H9 (cell line): ENCODE measurements at regions not wholly inside any gene's neighbourhood (a gene's known extent, or its start where the extent isn't known, plus 50 kb on each side); places are given as distances from the start of the nearest gene placed in this dataset.

Experiments used
- DNase-seq: peaks from one replicate; pipeline ENCODE4 v3.0.0-alpha.2; 2017
- H2AFZ ChIP-seq: one replicate; pipeline ENCODE4 v1.6.1; 2013; ENCODE audit warnings: mild to moderate bottlenecking, low read length, control low read depth, moderate library complexity
- H2AK5ac ChIP-seq: 2 replicates; pipeline ENCODE4 v1.6.1; 2013; ENCODE audit warnings: low read length, control low read depth, mixed read lengths; ENCODE audit not compliant: insufficient read length
- H2BK120ac ChIP-seq: one replicate; pipeline ENCODE4 v1.6.1; 2013; ENCODE audit warnings: low read depth, mild to moderate bottlenecking, low read length, control low read depth, inconsistent platforms; ENCODE audit not compliant: poor library complexity, severe bottlenecking
- H2BK12ac ChIP-seq: 2 replicates; pipeline ENCODE4 v1.6.1; 2013; ENCODE audit warnings: low read length, control low read depth, mixed read lengths, low read depth; ENCODE audit not compliant: insufficient read length
- H2BK15ac ChIP-seq: 2 replicates; pipeline ENCODE4 v1.6.1; 2013; ENCODE audit warnings: low read depth, low read length, control low read depth
- H2BK20ac ChIP-seq: one replicate; pipeline ENCODE4 v1.6.1; 2013; ENCODE audit warnings: low read depth, mild to moderate bottlenecking, low read length, control low read depth, inconsistent platforms; ENCODE audit not compliant: poor library complexity, severe bottlenecking
- H2BK5ac ChIP-seq: 2 replicates; pipeline ENCODE4 v1.6.1; 2013; ENCODE audit warnings: low read length, control low read depth, mixed read lengths; ENCODE audit not compliant: insufficient read length
- H3K14ac ChIP-seq: 2 replicates; pipeline ENCODE4 v1.6.1; 2013; ENCODE audit warnings: low read length, control low read depth; ENCODE audit not compliant: insufficient read depth
- H3K18ac ChIP-seq: 2 replicates; pipeline ENCODE4 v1.6.1; 2013; ENCODE audit warnings: low read depth, mild to moderate bottlenecking, mixed read lengths, low read length, control low read depth; ENCODE audit not compliant: insufficient read length
- H3K23ac ChIP-seq: 2 replicates; pipeline ENCODE4 v1.6.1; 2013; ENCODE audit warnings: low read length, control low read depth, mixed read lengths, low read depth; ENCODE audit not compliant: insufficient read length
- H3K23me2 ChIP-seq: 2 replicates; pipeline ENCODE4 v1.6.1; 2013; ENCODE audit warnings: low read depth, mild to moderate bottlenecking, mixed read lengths, low read length, control low read depth; ENCODE audit not compliant: insufficient read length, poor library complexity, severe bottlenecking
- H3K27ac ChIP-seq: 2 replicates; pipeline ENCODE4 v1.5.1; 2013; ENCODE audit warnings: low read length, control low read depth, mixed read lengths, low read depth; ENCODE audit not compliant: insufficient read length
- H3K27me3 ChIP-seq: 2 replicates; pipeline ENCODE4 v1.6.1; 2013; ENCODE audit warnings: low read length, control low read depth, inconsistent platforms; ENCODE audit not compliant: insufficient read depth
- H3K4ac ChIP-seq: 2 replicates; pipeline ENCODE4 v1.6.1; 2013; ENCODE audit warnings: low read depth, mild to moderate bottlenecking, control low read depth, inconsistent platforms, low read length, moderate library complexity
- H3K4me1 ChIP-seq: 2 replicates; pipeline ENCODE4 v1.6.1; 2013; ENCODE audit warnings: low read length, control low read depth, inconsistent platforms; ENCODE audit not compliant: insufficient read depth
- H3K4me2 ChIP-seq: 2 replicates; pipeline ENCODE4 v1.6.1; 2013; ENCODE audit warnings: low read length, control low read depth, mixed read lengths; ENCODE audit not compliant: insufficient read length, insufficient read depth
- H3K56ac ChIP-seq: 2 replicates; pipeline ENCODE4 v1.6.1; 2013; ENCODE audit warnings: low read depth, mild to moderate bottlenecking, mixed read lengths, low read length, control low read depth; ENCODE audit not compliant: insufficient read length
- H3K79me1 ChIP-seq: 2 replicates; pipeline ENCODE4 v1.6.1; 2013; ENCODE audit warnings: low read depth, mild to moderate bottlenecking, moderate library complexity, low read length, control low read depth, inconsistent platforms; ENCODE audit not compliant: insufficient read depth, poor library complexity, severe bottlenecking
- H3K79me2 ChIP-seq: 2 replicates; pipeline ENCODE4 v1.6.1; 2013; ENCODE audit warnings: low read length, control low read depth, inconsistent platforms; ENCODE audit not compliant: insufficient read depth
- H3K9ac ChIP-seq: 2 replicates; pipeline ENCODE4 v1.6.1; 2013; ENCODE audit warnings: low read length, control low read depth, mixed read lengths; ENCODE audit not compliant: insufficient read length; ENCODE audit errors: extremely low read depth
- H3K9me3 ChIP-seq: one replicate; pipeline ENCODE4 v1.6.1; 2013; ENCODE audit warnings: low read depth, low read length, inconsistent platforms; ENCODE audit not compliant: control insufficient read depth
- H3T11ph ChIP-seq: one replicate; pipeline ENCODE4 v1.6.1; 2013; ENCODE audit warnings: mild to moderate bottlenecking, low read length, control low read depth, inconsistent platforms
- H4K20me1 ChIP-seq: one replicate; pipeline ENCODE4 v1.6.1; 2013; ENCODE audit not compliant: control insufficient read depth, insufficient read length, insufficient read depth
- H4K5ac ChIP-seq: 2 replicates; pipeline ENCODE4 v1.6.1; 2013; ENCODE audit warnings: low read depth, mild to moderate bottlenecking, mixed read lengths, low read length, control low read depth; ENCODE audit not compliant: insufficient read length
- H4K8ac ChIP-seq: replicated peaks from 2 replicates; pipeline ENCODE4 v1.6.1; 2013; ENCODE audit warnings: low read length, control low read depth, mixed read lengths, low read depth; ENCODE audit not compliant: insufficient read length
- H4K91ac ChIP-seq: 2 replicates; pipeline ENCODE4 v1.6.1; 2013; ENCODE audit warnings: low read depth, mild to moderate bottlenecking, moderate library complexity, mixed read lengths, low read length, control low read depth; ENCODE audit not compliant: insufficient read length
- H3K27ac Mint-ChIP-seq, 3 experiments: 2 replicates in 2 of 3; 3 replicates in 1 of 3; pipeline ENCODE4 v1.8.0; 2020 to 2021; ENCODE audit warnings: mixed read lengths in 3 of 3, mild to moderate bottlenecking in 1 of 3, moderate library complexity in 1 of 3
- H3K27me3 Mint-ChIP-seq: 2 replicates; pipeline ENCODE4 v1.8.0; 2021; ENCODE audit warnings: low read depth, mild to moderate bottlenecking, moderate library complexity, mixed read lengths
- H3K36me3 Mint-ChIP-seq, 3 experiments: 2 replicates in 2 of 3; 3 replicates in 1 of 3; pipeline ENCODE4 v1.8.0; 2020 to 2021; ENCODE audit warnings: low read depth in 3 of 3, mixed read lengths in 3 of 3; ENCODE audit not compliant: insufficient read depth in 1 of 3
- H3K4me1 Mint-ChIP-seq, 2 experiments: 2 replicates each; pipeline ENCODE4 v1.8.0; 2020; ENCODE audit warnings: mixed read lengths in 2 of 2
- H3K4me3 Mint-ChIP-seq, 2 experiments: 2 replicates in 1 of 2; 3 replicates in 1 of 2; pipeline ENCODE4 v1.8.0; 2020 to 2021; ENCODE audit warnings: mild to moderate bottlenecking in 2 of 2, mixed read lengths in 2 of 2, moderate library complexity in 1 of 2
- H3K9me3 Mint-ChIP-seq, 2 experiments: 2 replicates in 1 of 2; 3 replicates in 1 of 2; pipeline ENCODE4 v1.8.0; 2020; ENCODE audit warnings: mild to moderate bottlenecking in 2 of 2, mixed read lengths in 2 of 2, moderate library complexity in 1 of 2
- WGBS: extraction: QIAGEN DNeasy Blood & Tissue Kit; methylation state at CpG from one replicate; pipeline ENCODE4 v1.1.7; 2013; ENCODE audit warnings: missing lambda C conversion rate, low lambda C conversion rate, mixed read lengths; ENCODE audit not compliant: insufficient read length; ENCODE audit errors: extremely low coverage; 5-methylcytosine and 5-hydroxymethylcytosine counted together
- TF ChIP-seq, protein P1 (sequence below): fragments of 200-600 bp; sonication (generic); conservative IDR thresholded peaks from 3 replicates; pipeline ENCODE4 v1.8.0; 2021; ENCODE audit warnings: antibody characterized with exemption, mild to moderate bottlenecking

DNA sequence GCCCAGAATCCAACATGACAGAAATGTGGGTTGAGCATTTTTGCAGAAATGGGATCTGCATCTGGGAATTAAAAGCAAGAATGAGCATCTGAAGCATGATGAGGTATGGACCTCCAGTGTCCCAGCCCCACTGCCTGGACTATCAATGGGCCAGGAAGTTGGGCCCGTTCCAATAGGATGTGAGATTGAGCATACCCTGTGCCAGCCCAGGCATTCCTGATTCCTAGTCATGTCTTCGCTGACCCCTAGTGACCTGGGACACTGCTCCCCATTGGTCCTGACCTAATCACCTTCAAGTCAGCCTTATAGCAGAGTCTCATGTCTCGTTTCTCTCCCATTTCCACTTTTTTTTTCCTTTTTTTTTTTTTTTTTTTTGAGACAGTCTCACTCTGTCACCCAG lies 197.4 kb upstream of the IRX2 start:
- Histone ChIP-seq H3K4ac (no peak overlapping the region), H3T11ph (no peak overlapping the region), H4K20me1 (no peaks in the 10 kb centered on the region), H2BK20ac (no peak overlapping the region), H2BK12ac (no peak overlapping the region), H3K27me3 (no peaks in the 10 kb centered on the region), H2BK120ac (no peak overlapping the region), H2BK15ac (no peak overlapping the region), H3K9ac (no peak overlapping the region), H3K79me1 (no peaks in the 10 kb centered on the region), H4K91ac (no peak overlapping the region), H2AK5ac (no peak overlapping the region), H3K4me2 (no peak overlapping the region), H4K5ac (no peak overlapping the region), H4K8ac (no peak overlapping the region), H3K27ac (no peak overlapping the region), H3K56ac (no peak overlapping the region), H3K9me3 (no peaks in the 10 kb centered on the region), H3K23me2 (no peaks in the 10 kb centered on the region), H3K18ac (no peak overlapping the region), H2BK5ac (no peak overlapping the region), H3K14ac (no peak overlapping the region), H3K79me2 (no peaks in the 10 kb centered on the region), H3K23ac (no peak overlapping the region), H2AFZ (no peak overlapping the region), H3K4me1 (no peaks in the 10 kb centered on the region)
- TF ChIP-seq, protein P1, sequence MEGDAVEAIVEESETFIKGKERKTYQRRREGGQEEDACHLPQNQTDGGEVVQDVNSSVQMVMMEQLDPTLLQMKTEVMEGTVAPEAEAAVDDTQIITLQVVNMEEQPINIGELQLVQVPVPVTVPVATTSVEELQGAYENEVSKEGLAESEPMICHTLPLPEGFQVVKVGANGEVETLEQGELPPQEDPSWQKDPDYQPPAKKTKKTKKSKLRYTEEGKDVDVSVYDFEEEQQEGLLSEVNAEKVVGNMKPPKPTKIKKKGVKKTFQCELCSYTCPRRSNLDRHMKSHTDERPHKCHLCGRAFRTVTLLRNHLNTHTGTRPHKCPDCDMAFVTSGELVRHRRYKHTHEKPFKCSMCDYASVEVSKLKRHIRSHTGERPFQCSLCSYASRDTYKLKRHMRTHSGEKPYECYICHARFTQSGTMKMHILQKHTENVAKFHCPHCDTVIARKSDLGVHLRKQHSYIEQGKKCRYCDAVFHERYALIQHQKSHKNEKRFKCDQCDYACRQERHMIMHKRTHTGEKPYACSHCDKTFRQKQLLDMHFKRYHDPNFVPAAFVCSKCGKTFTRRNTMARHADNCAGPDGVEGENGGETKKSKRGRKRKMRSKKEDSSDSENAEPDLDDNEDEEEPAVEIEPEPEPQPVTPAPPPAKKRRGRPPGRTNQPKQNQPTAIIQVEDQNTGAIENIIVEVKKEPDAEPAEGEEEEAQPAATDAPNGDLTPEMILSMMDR = no peak
- Mint-ChIP-seq H3K4me3 (no peak overlapping the region), H3K36me3 (peaks cover 0 to 6% (median 0%) of the 10 kb centered on the region in 3 experiments; a peak in 1 of 7 replicates), H3K4me1 (no peaks in the 10 kb centered on the region), H3K27ac (no peak overlapping the region), H3K9me3 (no peaks in the 10 kb centered on the region), H3K27me3 (no peaks in the 10 kb centered on the region)
- no peak for DNase-seq
- no CpG with 5 or more reads among the region's 3 CpGs for WGBS
